Cerebellar cortex (tissue), 1 donor: ENCODE measurements at regions not wholly inside any gene's neighbourhood (a gene's known extent, or its start where the extent isn't known, plus 50 kb on each side); places are given as distances from the start of the nearest gene placed in this dataset.

ENCODE experiments used
- DNase-seq: peaks from one replicate; pipeline ENCODE4 v3.0.0-alpha.2; 2015; ENCODE audit warnings: low spot score

- DNase-seq, result no peak
These were observed 79.1 kb upstream of the LMO3 start for GRCh38 chr12:16685107-16685506.

- no peak for DNase-seq
These were observed 75.2 kb upstream of the LMO3 start for GRCh38 chr12:16681196-16681595.

GRCh38 chr12:16675438-16675837 is 69.5 kb upstream of the LMO3 start:
- DNase-seq, result no peak

- DNase-seq, result no peak
These were observed 68.9 kb upstream of the LMO3 start for GRCh38 chr12:16674885-16675284.

GRCh38 chr12:16670456-16671050 is 64.6 kb upstream of the LMO3 start:
- DNase-seq, result no peak

- DNase-seq, result no peak
These were observed 63.8 kb upstream of the LMO3 start for GRCh38 chr12:16669756-16670155.

GRCh38 chr12:16668198-16668597 is 62.2 kb upstream of the LMO3 start:
- no peak for DNase-seq

GRCh38 chr12:16658699-16659098 is 52.7 kb upstream of the LMO3 start:
- no peak for DNase-seq
